Prostate gland (tissue), 2 donors: ENCODE measurements at regions not wholly inside any gene's neighbourhood (a gene's known extent, or its start where the extent isn't known, plus 50 kb on each side); places are given as distances from the start of the nearest gene placed in this dataset.

Experiments
- DNase-seq: peaks from one replicate; pipeline ENCODE4 v3.0.0-alpha.2; 2019; ENCODE audit warnings: low spot score
- H3K27ac ChIP-seq, 2 donors: fragments of 200-600 bp; sonication (generic); 2 replicates each; pipeline ENCODE4 v1.5.1; 2017 to 2019
- H3K27me3 ChIP-seq: fragments of 200-600 bp; sonication (generic); replicated peaks from 2 replicates; pipeline ENCODE4 v1.5.1; 2019; ENCODE audit not compliant: insufficient read depth
- H3K36me3 ChIP-seq, 2 donors: fragments of 200-600 bp; sonication (generic); 1 replicate in 1 of 2; 2 replicates in 1 of 2; pipeline versions ENCODE4 v1.5.1 to v1.8.1; 2017 to 2019
- H3K4me1 ChIP-seq: fragments of 200-600 bp; sonication (generic); replicated peaks from 2 replicates; pipeline ENCODE4 v1.5.1; 2019
- H3K4me3 ChIP-seq, 2 donors: fragments of 200-600 bp; sonication (generic); 2 replicates each; pipeline ENCODE4 v1.5.1; 2017 to 2019
- H3K9me3 ChIP-seq: fragments of 200-600 bp; sonication (generic); 2 replicates; pipeline ENCODE4 v1.5.1; 2017
- CTCF ChIP-seq, 4 experiments: fragments of 200-600 bp in 2 of 4; fragments of 450-650 bp in 2 of 4; sonication (generic) in 2 of 4; IDR thresholded peaks; 1 replicate in 3 of 4; 2 replicates in 1 of 4; pipeline ENCODE4 v1.5.1; 2016 to 2019; ENCODE audit warnings: antibody characterized with exemption in 4 of 4, mild to moderate bottlenecking in 2 of 4, moderate library complexity in 2 of 4
- POLR2A ChIP-seq: fragments of 450-650 bp; IDR thresholded peaks from one replicate; pipeline ENCODE4 v1.6.1; 2016; ENCODE audit warnings: antibody characterized with exemption, mild to moderate bottlenecking
- POLR2AphosphoS5 ChIP-seq: sonication (generic); formaldehyde crosslinking; IDR thresholded peaks from one replicate; pipeline ENCODE4 v1.6.1; 2017; ENCODE audit warnings: antibody characterized with exemption
- WGBS: methylation state at CpG from one replicate; pipeline ENCODE4 v1.1.5; 2018; 5-methylcytosine and 5-hydroxymethylcytosine counted together
- intact Hi-C: fragments of 100-400 bp; cut with DNase I; formaldehyde crosslinking; loops from one replicate; pipeline ENCODE4 v1.14.2; 2022

GRCh38 chr20:40431112-40431511, 257.9 kb downstream of the MAFB start:
- intact Hi-C loops, result no loop called here
- Histone ChIP-seq H3K4me1 (no peaks in the 10 kb centered on the region), H3K9me3 (no peaks in the 10 kb centered on the region), H3K27me3 (no peaks in the 10 kb centered on the region), H3K36me3 (no peaks in the 10 kb centered on the region), H3K4me3 (no peak overlapping the region), H3K27ac (no peak overlapping the region)
- 94% methylated on average over 4 of the region's 4 CpGs for WGBS
- DNase-seq, result no peak
- no peak for TF ChIP-seq CTCF (IDR thresholded peaks at IDR 0.05)
- no peak for TF ChIP-seq POLR2AphosphoS5
- TF ChIP-seq POLR2A, result no peak

GRCh38 chr20:40427026-40427425, 262.0 kb downstream of the MAFB start:
- no peak overlapping the region for H3K27ac ChIP-seq
- intact Hi-C loops, result no loop called here

GRCh38 chr20:40424695-40425094, 264.3 kb downstream of the MAFB start:
- H3K36me3 ChIP-seq, result no peaks in the 10 kb centered on the region
- DNase-seq, result no peak
- 93% methylated on average over 1 of the region's 1 CpG for WGBS
- H3K27ac ChIP-seq, result no peak overlapping the region
- intact Hi-C loops, result no loop called here
- H3K9me3 ChIP-seq, result no peaks in the 10 kb centered on the region
- no peak for TF ChIP-seq POLR2A
- TF ChIP-seq CTCF (IDR thresholded peaks at IDR 0.05), result no peak
- TF ChIP-seq POLR2AphosphoS5, result no peak
- no peaks in the 10 kb centered on the region for H3K27me3 ChIP-seq
- no peaks in the 10 kb centered on the region for H3K4me1 ChIP-seq
- no peak overlapping the region for H3K4me3 ChIP-seq

More at GRCh38 chr20:40427026-40427425, 262.0 kb downstream of the MAFB start:
- H3K27me3 ChIP-seq, result no peaks in the 10 kb centered on the region
- TF ChIP-seq POLR2A, result no peak
- no peak for TF ChIP-seq POLR2AphosphoS5
- no peaks in the 10 kb centered on the region for H3K36me3 ChIP-seq
- WGBS, result 80% methylated on average over 4 of the region's 4 CpGs
- H3K9me3 ChIP-seq, result no peaks in the 10 kb centered on the region
- H3K4me3 ChIP-seq, result no peak overlapping the region
- DNase-seq, result no peak
- no peaks in the 10 kb centered on the region for H3K4me1 ChIP-seq

GRCh38 chr20:40422656-40423055, 266.4 kb downstream of the MAFB start:
- intact Hi-C loops, result no loop called here
- H3K27ac ChIP-seq, result no peak overlapping the region
- H3K27me3 ChIP-seq, result no peaks in the 10 kb centered on the region
- H3K9me3 ChIP-seq, result no peaks in the 10 kb centered on the region
- H3K4me1 ChIP-seq, result no peaks in the 10 kb centered on the region
- no peak overlapping the region for H3K4me3 ChIP-seq
- H3K36me3 ChIP-seq, result no peaks in the 10 kb centered on the region
- DNase-seq, result no peak
- TF ChIP-seq CTCF (IDR thresholded peaks at IDR 0.05) (no peak), POLR2A (no peak), POLR2AphosphoS5 (no peak)

GRCh38 chr20:40416274-40416673, 272.8 kb downstream of the MAFB start:
- intact Hi-C loops, result no loop called here
- no peak for DNase-seq
- TF ChIP-seq POLR2A (no peak), CTCF (IDR thresholded peaks at IDR 0.05) (no peak), POLR2AphosphoS5 (no peak)
- no peaks in the 10 kb centered on the region for H3K9me3 ChIP-seq
- peaks cover 4% of the 10 kb centered on the region for H3K4me1 ChIP-seq
- H3K27me3 ChIP-seq, result no peaks in the 10 kb centered on the region
- no peak overlapping the region for H3K4me3 ChIP-seq
- peak overlapping the region in 1 of 2 donors; percentile 56 for H3K27ac ChIP-seq
- 97% methylated on average over 1 of the region's 1 CpG for WGBS
- no peaks in the 10 kb centered on the region for H3K36me3 ChIP-seq
